T47D (cell line): ENCODE measurements at regions not wholly inside any gene's neighbourhood (a gene's known extent, or its start where the extent isn't known, plus 50 kb on each side); places are given as distances from the start of the nearest gene placed in this dataset.
A peak's percentile ranks its signal among the peaks of the same experiment; 100 is the strongest.

Experiments used
- DNase-seq, 2 experiments: peaks; one replicate each; pipeline versions ENCODE4 v3.0.0 to v3.0.0-alpha.2; 2011 to 2012; ENCODE audit warnings: low read depth in 1 of 2, low spot score in 1 of 2
- JUND ChIP-seq: IDR thresholded peaks from 2 replicates; pipeline ENCODE4 v1.6.1; 2012; ENCODE audit warnings: low read depth
- in situ Hi-C: cut with HindIII; loops from 2 replicates; pipeline ENCODE4 v1.10.0; 2016; ENCODE audit warnings: low sequenced_read_pairs, low pct_unique_long_range_greater_than_20kb

DNA sequence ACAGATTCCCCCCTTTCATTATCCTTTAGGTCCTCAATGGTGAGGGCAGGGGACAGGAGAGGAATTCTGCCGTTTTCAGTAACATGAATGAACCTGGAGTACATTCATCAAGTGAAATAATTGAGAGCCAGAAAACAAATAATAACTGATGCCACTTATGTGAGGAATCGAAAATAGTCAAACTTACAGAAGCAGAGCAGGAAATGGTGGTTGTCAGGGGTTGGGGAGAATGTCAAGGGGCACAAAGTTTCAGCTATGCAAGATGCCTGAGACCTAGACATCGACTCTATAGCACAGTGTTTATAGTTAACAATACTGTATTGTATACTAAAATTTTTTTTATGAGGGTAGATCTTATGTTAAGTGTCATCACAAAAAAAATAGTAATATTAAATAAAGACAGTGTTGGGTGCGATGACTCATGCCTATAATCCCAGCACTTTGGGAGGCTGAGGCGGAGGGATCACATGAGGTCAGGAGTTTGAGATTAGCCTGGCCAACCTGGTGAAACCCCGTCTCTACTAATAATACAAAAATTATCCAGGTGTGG, 1219.8 kb downstream of the GATA3 start:
- DNase-seq = no peak
- in situ Hi-C loops = no loop called here
- no peak for TF ChIP-seq JUND

DNA sequence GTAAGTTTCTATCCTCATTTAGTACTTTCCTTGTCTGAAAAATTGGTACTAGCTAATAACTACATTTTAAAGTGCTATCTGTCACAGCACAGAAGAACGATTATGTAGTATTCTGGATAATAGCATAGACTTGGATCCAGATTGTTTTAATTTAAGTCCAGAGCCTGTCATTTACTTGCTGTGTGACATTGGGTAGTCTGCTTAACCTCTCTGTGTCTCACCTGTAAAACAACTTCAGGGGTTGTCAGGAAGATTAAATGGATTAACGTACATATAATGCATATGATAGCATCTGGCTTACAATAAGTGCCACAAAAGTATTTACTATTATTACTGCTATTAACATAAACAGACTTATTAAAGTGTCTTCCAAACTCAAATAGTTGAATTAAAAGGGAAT, 1221.4 kb downstream of the GATA3 start:
- in situ Hi-C loops = no loop called here
- no peak for TF ChIP-seq JUND
- DNase-seq = no peak

DNA sequence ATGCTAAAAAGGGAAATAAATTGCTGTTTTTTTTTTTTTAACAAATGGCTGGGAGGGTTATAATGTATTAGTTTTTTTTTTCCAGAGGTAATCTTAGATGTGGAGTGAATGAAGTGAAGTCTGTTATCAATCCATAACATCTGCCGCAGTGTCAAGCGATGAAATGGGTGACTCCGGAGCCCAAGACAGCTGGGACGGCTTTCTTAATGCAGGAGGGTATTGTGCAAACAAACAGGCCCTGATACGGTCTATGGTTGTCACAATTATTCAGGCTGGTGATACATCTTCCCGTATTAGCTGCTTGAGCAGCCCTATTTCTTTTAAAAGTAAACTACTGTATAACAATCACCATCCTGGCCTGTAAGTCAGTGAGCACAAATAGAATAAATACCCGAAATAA, 1231.2 kb downstream of the GATA3 start:
- no peak for DNase-seq
- TF ChIP-seq JUND = no peak
- in situ Hi-C loops = no loop called here

DNA sequence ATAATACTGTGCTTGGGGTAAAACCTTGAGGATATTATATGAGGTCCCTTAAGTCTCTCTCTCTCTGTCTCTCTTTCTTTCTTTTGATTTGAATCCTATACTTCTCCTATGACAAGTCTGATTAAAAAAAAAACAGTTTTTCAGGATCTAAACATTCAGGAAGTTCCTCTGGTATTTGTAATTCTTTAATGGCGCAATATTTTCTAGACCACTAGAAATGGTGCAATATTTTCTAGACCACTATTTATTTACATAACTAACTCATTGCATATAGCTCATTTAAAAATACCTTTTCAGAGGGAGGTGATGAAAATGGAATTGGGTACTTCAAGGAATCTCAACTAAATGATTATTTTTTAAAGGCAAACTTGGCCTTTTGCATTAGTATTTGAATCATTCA, 1235.3 kb downstream of the GATA3 start:
- DNase-seq = no peak
- no peak for TF ChIP-seq JUND
- in situ Hi-C loops = no loop called here

DNA sequence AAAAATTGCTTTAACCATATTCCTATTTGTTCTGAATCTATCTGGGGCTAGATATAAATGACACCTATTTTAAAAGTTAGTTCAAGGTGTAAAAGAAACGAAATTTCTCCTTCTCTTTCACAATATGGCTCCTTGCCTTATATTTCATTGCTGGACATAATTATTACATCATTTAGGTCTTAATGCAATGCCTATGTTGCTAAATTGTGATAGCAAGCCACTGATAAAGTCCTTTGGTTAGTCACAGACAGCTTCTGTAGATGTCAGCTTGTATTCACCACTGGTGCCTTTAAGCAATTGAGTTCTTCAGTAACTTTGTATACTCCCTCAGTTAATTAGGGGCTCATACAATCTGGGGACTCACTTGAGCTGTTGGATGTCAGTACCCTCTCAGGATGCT, 1236.6 kb downstream of the GATA3 start:
- in situ Hi-C loops = no loop called here
- TF ChIP-seq JUND = no peak

DNA sequence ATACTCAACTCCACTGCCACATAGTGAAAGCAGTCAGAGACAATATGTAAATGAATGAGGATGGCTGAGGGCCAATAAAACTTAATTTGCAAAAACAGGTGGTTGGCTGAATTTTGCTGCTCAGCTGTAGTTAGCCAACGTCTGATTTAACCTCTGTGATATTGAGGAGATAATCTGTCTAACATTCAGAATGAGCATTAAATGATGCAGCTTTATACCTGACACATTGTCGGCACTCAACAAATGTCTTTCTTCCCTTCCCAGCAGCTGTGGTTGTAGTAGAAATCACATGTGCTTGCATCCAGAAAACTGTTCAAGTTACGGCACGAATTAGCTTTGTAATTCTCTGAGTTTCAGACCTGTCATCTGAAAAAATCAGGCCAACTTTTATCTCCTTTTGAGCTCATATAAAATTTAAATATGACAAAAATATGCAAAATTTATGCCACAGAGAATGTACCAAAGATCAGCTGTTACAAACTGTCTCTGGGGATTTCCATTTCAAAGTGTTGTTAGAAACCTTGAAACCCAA, 1239.7 kb downstream of the GATA3 start:
- in situ Hi-C loops = no loop called here
- no peak for TF ChIP-seq JUND
- no peak for DNase-seq

More for the DNA sequence above, 1236.6 kb downstream of the GATA3 start:
- DNase-seq = no peak

DNA sequence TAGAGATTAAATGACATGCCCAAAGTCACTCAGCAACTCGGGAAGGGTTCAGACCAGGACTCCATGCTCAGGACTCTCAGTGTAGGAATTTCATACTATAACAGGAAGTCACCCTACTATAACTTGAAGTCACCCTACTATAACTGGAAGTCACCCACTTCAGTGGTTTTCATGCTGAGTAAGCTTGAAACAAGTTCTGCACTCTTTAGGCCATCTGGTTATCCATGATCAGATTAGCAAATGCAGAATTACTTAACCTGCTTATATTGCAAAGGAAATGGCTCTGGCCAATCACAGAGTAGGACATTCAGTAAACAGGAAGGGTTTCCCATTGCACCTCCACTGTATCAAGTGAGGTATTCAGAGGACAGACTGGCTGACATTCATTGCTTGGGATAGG, 1240.4 kb downstream of the GATA3 start:
- in situ Hi-C loops = no loop called here

DNA sequence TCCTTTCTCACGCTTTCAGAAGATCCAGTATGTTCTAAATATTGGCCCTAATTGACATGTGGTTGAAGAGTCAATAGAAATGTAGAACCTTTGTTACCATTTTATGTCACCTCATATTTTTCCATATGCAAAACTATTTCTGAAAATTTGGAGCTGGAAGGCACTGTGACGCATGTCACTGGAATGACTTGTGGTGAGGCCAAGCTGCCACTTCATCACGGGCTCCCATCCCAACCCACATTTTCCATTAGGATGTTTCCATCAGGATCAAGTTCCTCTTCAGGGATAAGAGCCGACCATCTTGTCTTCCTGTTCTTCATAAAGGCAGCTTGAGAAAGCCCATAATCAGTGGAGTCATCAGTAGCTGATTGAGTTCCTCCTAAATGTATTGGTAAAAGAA, 1241.7 kb downstream of the GATA3 start:
- in situ Hi-C loops = no loop called here
- DNase-seq = no peak
- no peak for TF ChIP-seq JUND

More for the DNA sequence above, 1240.4 kb downstream of the GATA3 start:
- no peak for TF ChIP-seq JUND
- peak in 1 of 2 experiments; percentile 16 for DNase-seq

DNA sequence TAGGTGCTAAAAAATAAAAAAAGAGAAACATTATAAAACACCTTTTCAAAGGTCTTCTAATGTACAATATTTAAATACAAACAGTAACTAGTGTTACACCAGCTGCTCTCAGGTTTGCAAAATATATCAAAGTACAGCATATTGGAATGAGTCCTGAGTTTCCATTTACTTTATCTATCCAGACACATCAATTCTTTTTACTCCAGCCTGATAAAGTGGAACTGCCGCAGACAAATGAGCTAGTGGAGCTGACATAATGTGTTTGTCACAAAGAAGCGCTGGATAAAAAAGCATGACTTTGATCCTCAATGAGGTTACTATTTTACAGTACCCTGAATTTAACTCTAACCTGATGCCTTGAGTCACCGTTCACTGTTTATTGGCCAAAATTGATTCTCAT, 1243.1 kb downstream of the GATA3 start:
- in situ Hi-C loops = no loop called here
- no peak for TF ChIP-seq JUND
- DNase-seq = no peak

DNA sequence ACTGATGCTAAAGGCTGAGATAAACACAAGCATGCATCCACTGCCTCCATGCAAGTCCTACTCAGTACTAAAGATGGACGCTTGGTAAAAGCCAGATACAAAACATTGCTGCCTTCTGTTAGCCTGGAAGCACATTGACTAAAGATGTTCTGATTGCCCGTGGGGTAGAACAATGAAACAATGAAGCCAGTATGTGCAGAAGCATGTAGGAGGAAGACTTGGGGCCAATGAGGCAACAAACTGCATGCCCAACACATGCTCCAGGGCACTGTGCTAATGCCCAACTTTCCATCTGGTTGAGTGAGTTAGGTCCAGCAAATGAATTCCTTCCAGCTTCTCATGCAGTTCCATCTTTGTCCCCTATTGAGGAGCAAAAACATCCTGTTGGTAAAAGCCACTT, 1245.5 kb downstream of the GATA3 start:
- in situ Hi-C loops = no loop called here
- DNase-seq = peak in 1 of 2 experiments; percentile 73
- no peak for TF ChIP-seq JUND

DNA sequence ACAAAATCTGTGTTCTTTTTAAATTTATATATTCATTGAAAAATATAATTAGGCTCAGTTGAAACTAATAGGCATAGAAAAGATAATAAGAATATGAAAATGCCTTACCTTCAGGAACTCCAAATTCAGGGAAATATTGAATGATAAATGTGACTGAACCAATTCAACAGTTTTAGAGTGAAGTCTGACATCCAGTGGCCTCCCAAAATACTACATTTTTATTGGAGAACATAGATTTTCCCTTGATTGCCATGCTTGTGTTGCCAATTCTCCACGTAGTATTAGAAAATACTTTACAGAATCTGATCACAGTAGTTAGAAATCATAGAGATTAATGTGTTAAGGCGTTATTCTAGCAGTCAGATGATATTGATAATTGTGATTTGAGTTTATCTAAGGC, 1246.7 kb downstream of the GATA3 start:
- DNase-seq = peak in 1 of 2 experiments; percentile 73
- in situ Hi-C loops = no loop called here

DNA sequence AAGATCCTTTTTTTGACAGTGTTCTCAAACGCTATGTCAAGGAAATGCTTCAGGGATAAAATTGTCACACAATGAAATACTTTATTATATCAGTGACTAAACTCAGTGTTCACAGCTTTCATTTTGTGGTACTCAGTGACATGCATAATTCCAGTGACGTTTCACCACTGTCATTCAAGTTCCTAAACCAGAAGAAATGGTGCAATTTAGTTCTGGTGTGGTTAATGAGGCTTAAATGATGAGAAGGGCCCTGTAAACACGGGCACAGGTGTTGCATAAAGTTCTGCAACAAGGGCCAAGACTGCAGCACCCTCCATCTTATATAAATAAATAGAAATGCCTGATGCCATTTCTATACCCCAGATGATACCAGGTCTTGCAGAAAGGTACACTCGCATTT, 1247.1 kb downstream of the GATA3 start:
- DNase-seq = peak in 1 of 2 experiments; percentile 40
- TF ChIP-seq JUND = no peak
- in situ Hi-C loops = no loop called here

More for the DNA sequence above, 1246.7 kb downstream of the GATA3 start:
- TF ChIP-seq JUND = no peak

DNA sequence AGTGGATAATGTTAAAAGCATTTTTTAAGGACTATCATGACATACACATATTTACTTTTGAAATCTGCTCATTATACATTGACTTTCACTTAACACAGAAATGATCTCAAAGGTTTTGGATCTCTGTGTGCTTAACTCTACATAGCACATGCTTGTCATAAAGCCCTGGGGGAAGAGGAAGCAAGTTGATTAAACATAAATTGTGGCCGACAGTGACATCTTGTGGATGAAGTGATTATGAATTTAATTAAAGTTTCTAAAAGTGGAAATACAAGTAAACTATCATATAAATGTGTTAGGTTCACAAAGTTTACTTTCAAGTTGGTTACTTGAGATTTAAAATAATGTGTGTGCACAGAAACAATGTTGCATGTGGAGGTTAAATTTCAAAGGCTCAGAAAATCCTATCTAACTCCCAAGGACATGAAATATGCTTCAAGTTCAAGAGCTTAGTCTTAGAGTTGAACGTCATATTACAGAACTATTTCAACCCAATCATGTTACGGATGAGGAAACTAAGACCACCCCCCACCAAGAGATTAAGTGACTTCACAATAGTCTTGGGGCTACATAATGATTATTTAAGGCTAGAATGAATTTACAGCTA, 1247.8 kb downstream of the GATA3 start:
- peak; percentile 21 to 92 for DNase-seq
- TF ChIP-seq JUND = no peak
- in situ Hi-C loops = no loop called here

DNA sequence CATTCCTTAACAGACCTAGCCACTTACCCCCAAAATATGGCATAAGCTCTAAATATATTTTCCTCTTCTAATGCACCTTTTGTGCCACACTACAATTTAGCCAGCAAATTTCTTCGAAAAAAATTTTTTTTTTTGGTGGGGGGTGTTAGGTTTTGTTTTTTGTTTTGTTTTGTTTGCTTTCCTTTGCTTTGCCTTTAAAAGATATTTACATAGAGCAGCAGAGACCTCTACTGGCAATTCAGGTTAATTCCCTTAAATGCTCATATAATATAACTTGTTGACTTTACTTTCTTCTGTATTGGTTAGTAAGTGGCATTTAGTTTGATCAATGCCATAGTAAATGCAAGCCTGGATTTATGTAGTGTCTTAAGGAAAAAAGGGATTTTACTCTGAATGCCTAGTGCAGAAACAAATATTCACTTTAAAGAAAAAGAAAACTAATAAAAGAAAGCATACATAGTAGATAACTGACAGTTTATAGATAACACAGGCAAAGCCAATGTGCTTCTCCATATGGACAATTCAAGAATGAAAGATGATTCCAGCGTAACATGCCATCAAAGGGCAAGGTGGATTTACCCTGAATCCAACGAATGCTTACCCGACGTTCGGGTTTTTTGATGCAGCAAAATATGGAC, 1250.6 kb downstream of the GATA3 start:
- TF ChIP-seq JUND = no peak
- DNase-seq = peak; percentile 16 to 75
- in situ Hi-C loops = no loop called here
